GM12864 (cell line): ENCODE measurements at regions not wholly inside any gene's neighbourhood (a gene's known extent, or its start where the extent isn't known, plus 50 kb on each side); places are given as distances from the start of the nearest gene placed in this dataset.

ENCODE experiments used
- DNase-seq: peaks from one replicate; pipeline ENCODE4 v3.0.0-alpha.2; 2011; ENCODE audit warnings: low read depth
- H3K4me3 ChIP-seq: 2 replicates; pipeline ENCODE4 v1.5.1; 2011; ENCODE audit warnings: mild to moderate bottlenecking, low read depth, low read length, control low read depth
- TF ChIP-seq, protein P1 (sequence below): IDR thresholded peaks from 2 replicates; pipeline ENCODE4 v1.5.1; 2011; ENCODE audit warnings: low read depth, mild to moderate bottlenecking, moderate library complexity, low read length, control low read depth, inconsistent platforms; ENCODE audit errors: missing control alignments

DNA sequence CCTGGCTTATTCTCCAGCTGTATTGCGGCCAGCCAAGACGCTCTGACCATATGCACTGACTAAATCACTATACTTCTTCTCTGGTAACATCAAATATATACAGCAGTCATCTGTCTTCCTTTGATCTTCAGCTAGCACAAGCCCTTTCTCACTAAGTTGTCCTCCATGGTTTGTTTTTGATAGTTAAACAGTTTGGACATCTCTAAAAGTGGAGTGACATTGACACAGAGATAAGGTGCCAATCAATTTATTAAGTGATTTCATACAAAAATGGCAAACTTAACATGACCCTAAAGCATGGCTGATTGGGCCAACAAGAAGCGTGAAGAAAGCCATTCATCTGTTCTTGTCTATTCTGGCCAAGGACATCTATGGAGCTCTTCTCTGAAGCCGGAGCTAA, 334.9 kb downstream of the NKX6-1 start:
- TF ChIP-seq, protein P1, sequence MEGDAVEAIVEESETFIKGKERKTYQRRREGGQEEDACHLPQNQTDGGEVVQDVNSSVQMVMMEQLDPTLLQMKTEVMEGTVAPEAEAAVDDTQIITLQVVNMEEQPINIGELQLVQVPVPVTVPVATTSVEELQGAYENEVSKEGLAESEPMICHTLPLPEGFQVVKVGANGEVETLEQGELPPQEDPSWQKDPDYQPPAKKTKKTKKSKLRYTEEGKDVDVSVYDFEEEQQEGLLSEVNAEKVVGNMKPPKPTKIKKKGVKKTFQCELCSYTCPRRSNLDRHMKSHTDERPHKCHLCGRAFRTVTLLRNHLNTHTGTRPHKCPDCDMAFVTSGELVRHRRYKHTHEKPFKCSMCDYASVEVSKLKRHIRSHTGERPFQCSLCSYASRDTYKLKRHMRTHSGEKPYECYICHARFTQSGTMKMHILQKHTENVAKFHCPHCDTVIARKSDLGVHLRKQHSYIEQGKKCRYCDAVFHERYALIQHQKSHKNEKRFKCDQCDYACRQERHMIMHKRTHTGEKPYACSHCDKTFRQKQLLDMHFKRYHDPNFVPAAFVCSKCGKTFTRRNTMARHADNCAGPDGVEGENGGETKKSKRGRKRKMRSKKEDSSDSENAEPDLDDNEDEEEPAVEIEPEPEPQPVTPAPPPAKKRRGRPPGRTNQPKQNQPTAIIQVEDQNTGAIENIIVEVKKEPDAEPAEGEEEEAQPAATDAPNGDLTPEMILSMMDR = no peak
- no peak overlapping the region for H3K4me3 ChIP-seq
- DNase-seq = no peak

DNA sequence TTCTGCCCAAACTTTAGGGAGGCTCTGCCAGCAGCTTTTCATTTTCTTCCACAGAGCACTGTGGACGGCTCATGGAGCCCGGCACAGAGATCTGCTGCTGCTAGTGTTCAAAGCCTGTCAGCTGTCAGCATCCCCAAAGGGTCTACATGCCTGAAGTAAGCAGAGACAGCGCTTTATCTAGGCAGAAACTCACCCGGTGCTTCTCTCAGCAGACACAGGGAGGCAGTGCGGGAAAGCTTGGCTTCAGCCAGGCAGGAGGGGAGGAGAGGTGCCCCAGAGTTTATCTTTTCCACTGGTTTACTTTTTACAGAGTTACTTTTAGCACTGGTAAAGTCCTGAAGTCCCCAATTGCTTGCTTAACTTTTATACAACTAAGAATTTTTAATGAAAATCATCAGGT, 339.3 kb downstream of the NKX6-1 start:
- TF ChIP-seq, protein P1 = no peak
- DNase-seq = no peak
- no peak overlapping the region for H3K4me3 ChIP-seq

DNA sequence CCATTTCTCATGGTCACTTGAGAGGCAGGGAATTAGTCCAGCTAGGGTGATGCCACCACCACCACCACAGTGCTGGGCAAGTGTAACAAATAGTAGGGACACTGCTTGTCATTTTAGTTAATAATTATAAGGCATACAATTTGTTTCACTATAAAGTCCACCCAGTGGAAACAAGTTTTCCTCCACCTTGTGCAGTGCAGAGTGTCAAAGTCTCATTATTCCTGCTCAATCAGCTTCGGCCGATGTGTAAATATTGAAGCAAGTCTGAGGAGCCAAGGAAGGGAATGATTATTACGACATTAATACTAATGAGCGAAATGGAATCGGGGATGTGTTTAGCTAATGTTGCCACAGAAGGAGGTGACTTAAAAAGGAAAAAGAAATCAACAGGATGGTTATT, 340.4 kb downstream of the NKX6-1 start:
- no peak overlapping the region for H3K4me3 ChIP-seq
- TF ChIP-seq, protein P1 = no peak

DNA sequence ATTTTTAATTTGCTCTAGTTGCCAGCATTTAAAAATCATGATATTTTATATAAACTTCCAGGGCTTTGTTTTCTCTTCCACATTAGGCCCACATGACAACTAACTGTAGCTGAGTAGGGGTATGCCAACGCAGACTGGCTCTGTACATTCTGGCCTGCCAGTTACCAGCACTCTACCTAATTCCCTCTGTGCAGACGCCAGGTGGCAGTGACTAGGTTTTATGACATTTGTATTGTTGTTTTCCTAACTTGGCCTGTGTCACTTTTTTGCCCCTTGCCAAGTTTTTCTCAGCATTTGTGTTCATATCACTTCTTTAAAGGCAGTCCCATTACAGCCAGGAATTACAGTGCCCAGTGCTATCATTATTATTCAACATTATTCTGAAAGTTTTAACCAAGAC, 347.5 kb downstream of the NKX6-1 start:
- no peak for DNase-seq
- TF ChIP-seq, protein P1 = peak; percentile 17
- H3K4me3 ChIP-seq = no peak overlapping the region

More for the DNA sequence above, 340.4 kb downstream of the NKX6-1 start:
- DNase-seq = no peak

DNA sequence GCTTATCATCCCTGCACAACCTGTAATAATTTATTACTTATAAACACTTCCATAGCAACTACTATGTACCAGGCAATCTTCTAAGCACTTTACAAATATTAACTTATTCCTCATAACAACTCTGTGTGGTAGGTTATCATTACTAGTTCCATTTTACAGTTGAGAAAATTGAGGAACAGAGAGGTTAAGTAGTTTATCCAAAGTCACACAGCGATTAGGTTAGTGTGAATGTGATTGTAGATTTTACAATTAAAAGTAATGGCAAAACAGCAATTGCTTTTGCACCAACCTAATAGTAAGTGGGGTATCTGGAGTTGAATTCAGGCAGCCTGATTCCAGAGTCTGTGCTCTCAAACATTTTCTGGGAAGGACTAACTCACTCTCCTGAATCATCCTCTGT, 348.9 kb downstream of the NKX6-1 start:
- no peak overlapping the region for H3K4me3 ChIP-seq
- DNase-seq = no peak
- TF ChIP-seq, protein P1 = no peak

DNA sequence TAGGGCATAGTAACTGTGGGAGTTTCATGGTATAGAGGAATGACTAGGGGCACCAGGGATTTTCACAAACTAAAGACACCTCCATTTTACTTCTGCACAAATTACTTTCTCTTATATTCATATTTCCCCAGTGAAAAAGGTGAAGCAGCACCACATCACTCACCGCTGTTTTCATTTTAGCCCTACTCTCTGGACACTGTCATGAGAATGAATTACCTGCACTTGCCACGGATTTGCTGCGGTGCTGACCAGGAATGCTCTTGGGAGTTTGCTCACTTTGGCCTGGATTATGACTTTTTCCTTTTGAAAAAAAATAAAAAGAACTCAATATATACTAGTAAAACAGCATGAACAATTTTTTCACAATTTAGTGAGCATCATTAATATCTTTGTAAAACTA, 351.3 kb downstream of the NKX6-1 start:
- DNase-seq = no peak
- TF ChIP-seq, protein P1 = no peak
- no peak overlapping the region for H3K4me3 ChIP-seq

DNA sequence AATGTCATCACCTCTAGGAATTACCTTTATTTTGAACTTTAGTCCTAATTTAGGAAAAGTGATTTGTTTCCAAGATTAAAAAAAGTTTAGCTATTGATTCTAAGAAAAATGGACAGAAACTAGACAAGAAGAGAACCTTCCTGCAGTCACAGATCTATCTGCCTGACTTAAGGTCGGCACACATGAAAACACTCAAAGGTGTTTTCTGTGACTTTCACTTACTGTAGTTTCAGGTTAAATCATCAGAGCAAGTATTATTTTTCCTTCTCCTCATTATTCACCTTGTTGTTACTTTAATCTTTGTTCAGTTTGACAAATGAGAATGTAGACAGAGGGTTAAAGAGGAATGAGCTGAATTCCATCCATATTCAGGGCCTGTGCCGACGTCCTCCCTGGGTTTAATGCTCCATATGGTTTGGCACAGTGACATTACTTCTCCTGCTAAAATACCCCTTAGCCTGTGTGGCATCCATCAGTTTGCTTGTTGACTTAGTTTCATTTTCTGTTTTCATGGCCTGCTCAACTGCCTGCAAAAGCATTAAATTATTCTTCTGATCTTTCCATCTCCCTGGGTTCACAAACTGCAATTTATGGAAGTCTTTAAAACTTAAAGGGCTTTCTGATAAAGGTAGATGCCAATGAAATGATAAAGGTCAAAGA, 352.7 kb downstream of the NKX6-1 start:
- H3K4me3 ChIP-seq = no peak overlapping the region
- DNase-seq = no peak
- TF ChIP-seq, protein P1 = no peak
